H1 (cell line): ENCODE measurements at regions not wholly inside any gene's neighbourhood (a gene's known extent, or its start where the extent isn't known, plus 50 kb on each side); places are given as distances from the start of the nearest gene placed in this dataset.

Experiments used
- CTCF ChIA-PET: fragments of 300-600 bp; sonication (Branson Sonifier 250); formaldehyde crosslinking; loops from one replicate; lab custom pipeline; 2021; ENCODE audit not compliant: partially characterized antibody; lab: Charles Lee
- POLR2A ChIA-PET: fragments of 300-600 bp; sonication (Branson Sonifier 250); formaldehyde crosslinking; loops from one replicate; lab custom pipeline; 2021; ENCODE audit warnings: inconsistent platforms; ENCODE audit not compliant: partially characterized antibody; lab: Charles Lee
- DNase-seq, 2 experiments: peaks; one replicate each; pipeline versions ENCODE4 v3.0.0 to v3.0.0-alpha.2; 2010 to 2022; ENCODE audit warnings: low spot score in 2 of 2, low read depth in 1 of 2, mixed read lengths in 1 of 2
- FAIRE-seq: peaks from 2 replicates; lab custom pipeline; 2011; peaks lifted over from hg19 to GRCh38; lab: Jason Lieb, UNC
- H2AFZ ChIP-seq: 2 replicates; pipeline ENCODE4 v1.8.1; 2012; ENCODE audit warnings: low read length, inconsistent platforms
- H2AK5ac ChIP-seq: 2 replicates; pipeline ENCODE4 v1.6.1; 2013; ENCODE audit warnings: low read depth, low read length
- H2BK120ac ChIP-seq: replicated peaks from 2 replicates; pipeline ENCODE3; 2013; ENCODE audit warnings: low read depth, low read length, inconsistent platforms
- H2BK12ac ChIP-seq: 2 replicates; pipeline ENCODE4 v1.6.1; 2013; ENCODE audit warnings: low read depth, low read length
- H2BK15ac ChIP-seq: 2 replicates; pipeline ENCODE4 v1.6.1; 2013; ENCODE audit warnings: low read length
- H2BK20ac ChIP-seq: 2 replicates; pipeline ENCODE4 v1.6.1; 2013; ENCODE audit warnings: low read length
- H2BK5ac ChIP-seq: 2 replicates; pipeline ENCODE4 v1.6.1; 2013; ENCODE audit warnings: low read depth, low read length
- H3K14ac ChIP-seq: 2 replicates; pipeline ENCODE4 v1.6.1; 2013; ENCODE audit warnings: inconsistent platforms; ENCODE audit not compliant: insufficient read length
- H3K18ac ChIP-seq: 2 replicates; pipeline ENCODE4 v1.6.1; 2013; ENCODE audit warnings: low read length; ENCODE audit errors: extremely low read depth
- H3K23ac ChIP-seq: 2 replicates; pipeline ENCODE4 v1.6.1; 2013; ENCODE audit warnings: inconsistent platforms; ENCODE audit not compliant: insufficient read length
- H3K23me2 ChIP-seq: 2 replicates; pipeline ENCODE4 v1.6.1; 2013; ENCODE audit warnings: low read depth, low read length
- H3K27ac ChIP-seq: 2 replicates; pipeline ENCODE4 v1.6.1; 2011; ENCODE audit warnings: low read depth, low read length, inconsistent platforms
- H3K27me3 ChIP-seq, 4 experiments: replicated peaks in 1 of 4; 1 replicate in 1 of 4; 2 replicates in 3 of 4; pipeline versions ENCODE4 v1.6.1 to v1.8.1; 2011 to 2013; ENCODE audit warnings: low read length in 3 of 4, mild to moderate bottlenecking in 3 of 4, inconsistent platforms in 2 of 4, mixed read lengths in 2 of 4, moderate library complexity in 1 of 4; ENCODE audit not compliant: control insufficient read depth in 3 of 4, insufficient read depth in 3 of 4; ENCODE audit errors: extremely low read depth in 1 of 4
- H3K36me3 ChIP-seq, 4 experiments: 2 replicates each; pipeline versions ENCODE4 v1.6.1 to v1.8.1; 2011 to 2013; ENCODE audit warnings: mild to moderate bottlenecking in 4 of 4, low read length in 3 of 4, moderate library complexity in 2 of 4, control low read depth in 1 of 4, inconsistent platforms in 1 of 4; ENCODE audit not compliant: insufficient read depth in 4 of 4, control insufficient read depth in 2 of 4
- H3K4ac ChIP-seq: replicated peaks from 2 replicates; pipeline ENCODE3; 2013; ENCODE audit warnings: low read length, low read depth, mixed read lengths, inconsistent platforms; ENCODE audit not compliant: insufficient read length
- H3K4me1 ChIP-seq, 4 experiments: replicated peaks in 1 of 4; 1 replicate in 1 of 4; 2 replicates in 3 of 4; pipeline versions ENCODE4 v1.6.1 to v1.8.1; 2011 to 2013; ENCODE audit warnings: low read length in 3 of 4, inconsistent platforms in 2 of 4, mixed read lengths in 1 of 4; ENCODE audit not compliant: insufficient read depth in 4 of 4, control insufficient read depth in 3 of 4
- H3K4me2 ChIP-seq, 2 experiments: 2 replicates each; pipeline versions ENCODE4 v1.6.1 to v1.8.1; 2011 to 2013; ENCODE audit warnings: low read depth in 2 of 2, low read length in 2 of 2, control low read depth in 1 of 2, inconsistent platforms in 1 of 2, mild to moderate bottlenecking in 1 of 2; ENCODE audit not compliant: insufficient read depth in 1 of 2
- H3K4me3 ChIP-seq, 4 experiments: fragments of 200-600, 300-600 bp in 1 of 4; sonication (generic), shearing (Covaris generic), sonication (Bioruptor Twin) in 1 of 4; 2 replicates each; pipeline versions ENCODE4 v1.5.1 to v1.8.1; 2011 to 2016; ENCODE audit warnings: low read length in 4 of 4, low read depth in 3 of 4, control low read depth in 2 of 4, inconsistent platforms in 2 of 4, mild to moderate bottlenecking in 2 of 4, mixed read lengths in 1 of 4, moderate library complexity in 1 of 4; ENCODE audit not compliant: insufficient read depth in 2 of 4; ENCODE audit errors: extremely low read depth in 1 of 4
- H3K56ac ChIP-seq: replicated peaks from 2 replicates; pipeline ENCODE3; 2013; ENCODE audit warnings: low read depth, mild to moderate bottlenecking, mixed read lengths, low read length, inconsistent platforms; ENCODE audit not compliant: insufficient read length
- H3K79me1 ChIP-seq: 2 replicates; pipeline ENCODE4 v1.6.1; 2013; ENCODE audit warnings: low read depth, low read length, control low read depth
- H3K79me2 ChIP-seq, 2 experiments: 2 replicates each; pipeline versions ENCODE4 v1.6.1 to v1.8.1; 2012 to 2013; ENCODE audit warnings: low read length in 2 of 2, mild to moderate bottlenecking in 2 of 2, inconsistent platforms in 1 of 2; ENCODE audit not compliant: insufficient read depth in 2 of 2, control insufficient read depth in 1 of 2
- H3K9ac ChIP-seq, 4 experiments: replicated peaks in 1 of 4; 1 replicate in 1 of 4; 2 replicates in 3 of 4; pipeline versions ENCODE4 v1.6.1 to v1.8.1; 2011 to 2013; ENCODE audit warnings: low read depth in 3 of 4, low read length in 3 of 4, control low read depth in 2 of 4, mild to moderate bottlenecking in 2 of 4, moderate library complexity in 2 of 4, inconsistent platforms in 1 of 4; ENCODE audit errors: extremely low read depth in 1 of 4
- H3K9me3 ChIP-seq, 2 experiments: 2 replicates each; pipeline versions ENCODE4 v1.6.1 to v1.8.1; 2012 to 2013; ENCODE audit warnings: mild to moderate bottlenecking in 2 of 2, moderate library complexity in 2 of 2, control low read depth in 1 of 2, inconsistent platforms in 1 of 2, low read depth in 1 of 2, low read length in 1 of 2, mixed read lengths in 1 of 2; ENCODE audit not compliant: insufficient read depth in 2 of 2
- H4K20me1 ChIP-seq, 2 experiments: replicated peaks in 1 of 2; 2 replicates each; pipeline versions ENCODE3 to v1.8.1; 2011 to 2013; ENCODE audit warnings: inconsistent platforms in 2 of 2, low read length in 2 of 2, mild to moderate bottlenecking in 1 of 2; ENCODE audit not compliant: insufficient read depth in 2 of 2, control insufficient read depth in 1 of 2
- H4K5ac ChIP-seq: 2 replicates; pipeline ENCODE4 v1.6.1; 2013; ENCODE audit warnings: low read length, low read depth, mixed read lengths, inconsistent platforms; ENCODE audit not compliant: insufficient read length
- H4K8ac ChIP-seq: 2 replicates; pipeline ENCODE4 v1.8.0; 2013; ENCODE audit warnings: mild to moderate bottlenecking, moderate library complexity, low read length, inconsistent platforms; ENCODE audit not compliant: insufficient read depth; ENCODE audit errors: extremely low read depth
- H4K91ac ChIP-seq: replicated peaks from 2 replicates; pipeline ENCODE3; 2013; ENCODE audit warnings: low read length, mixed read lengths, inconsistent platforms; ENCODE audit not compliant: insufficient read length
- BCL11A ChIP-seq, 2 experiments: IDR thresholded peaks; one replicate each; pipeline ENCODE4 v1.6.1; 2011; ENCODE audit warnings: low read depth in 2 of 2, low read length in 2 of 2, mild to moderate bottlenecking in 2 of 2
- BRCA1 ChIP-seq: IDR thresholded peaks from 2 replicates; pipeline ENCODE4 v1.6.1; 2012; ENCODE audit warnings: low read depth, low read length, improper control_type of control experiment
- CBX5 ChIP-seq: fragments of 300-800, 300-1000 bp; sonication (generic); IDR thresholded peaks from 2 replicates; pipeline ENCODE4 v1.7.1; 2016; ENCODE audit warnings: antibody characterized with exemption, low read length, low read depth
- CBX8 ChIP-seq: fragments of 300-800, 300-1000 bp; sonication (generic); IDR thresholded peaks from 2 replicates; pipeline ENCODE4 v1.7.1; 2016; ENCODE audit warnings: low read depth, low read length, borderline replicate concordance
- FOSL1 ChIP-seq: IDR thresholded peaks from 2 replicates; pipeline ENCODE4 v1.6.1; 2011; ENCODE audit warnings: mild to moderate bottlenecking, low read depth, low read length, moderate library complexity; ENCODE audit not compliant: insufficient read depth
- RBBP5 ChIP-seq: IDR thresholded peaks from 2 replicates; pipeline ENCODE4 v1.7.1; 2012; ENCODE audit warnings: low read depth, mild to moderate bottlenecking, inconsistent platforms, low read length, moderate library complexity, borderline replicate concordance
- SAP30 ChIP-seq: fragments of 300-600 bp; sonication (generic); IDR thresholded peaks from 2 replicates; pipeline ENCODE4 v1.7.1; 2012; ENCODE audit warnings: low read length, moderate library complexity, mild to moderate bottlenecking, inconsistent platforms; ENCODE audit not compliant: insufficient read depth, insufficient replicate concordance
- SP1 ChIP-seq: IDR thresholded peaks from 2 replicates; pipeline ENCODE4 v1.6.1; 2011; ENCODE audit warnings: low read depth, low read length
- SP4 ChIP-seq: IDR thresholded peaks from 2 replicates; pipeline ENCODE4 v1.6.1; 2012; ENCODE audit warnings: low read length, inconsistent platforms
- SRF ChIP-seq: IDR thresholded peaks from 2 replicates; pipeline ENCODE4 v1.6.1; 2011; ENCODE audit warnings: mild to moderate bottlenecking, low read depth, low read length, moderate library complexity
- SUZ12 ChIP-seq: fragments of 200-600 bp; sonication (generic); IDR thresholded peaks from 2 replicates; pipeline ENCODE4 v1.6.1; 2012; ENCODE audit warnings: mild to moderate bottlenecking, inconsistent platforms, low read length, moderate library complexity, mixed read lengths
- TCF12 ChIP-seq: IDR thresholded peaks from 2 replicates; pipeline ENCODE4 v1.6.1; 2011; ENCODE audit warnings: low read depth, mild to moderate bottlenecking, low read length
- TEAD4 ChIP-seq: IDR thresholded peaks from 2 replicates; pipeline ENCODE4 v1.6.1; 2012; ENCODE audit warnings: low read depth, low read length, inconsistent platforms, mixed read lengths

DNA sequence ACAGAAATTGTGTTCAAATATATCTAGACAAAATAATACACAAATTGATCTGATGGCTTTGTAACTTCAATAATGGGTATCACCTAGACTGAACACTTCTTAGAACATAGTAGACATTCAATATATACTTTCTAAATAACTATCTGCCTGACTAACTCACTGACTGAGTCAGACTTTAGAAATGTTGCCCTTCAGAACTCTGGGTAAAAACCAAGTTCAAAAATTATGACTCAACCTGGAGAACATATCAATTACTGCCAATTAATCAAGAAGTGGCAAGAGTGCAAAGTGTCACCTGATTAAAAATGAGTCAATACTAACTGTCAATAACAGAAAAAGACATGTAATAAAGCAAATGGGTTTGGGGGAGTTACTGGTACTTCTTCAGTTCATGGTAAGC is 144.6 kb upstream of the TMCO5A start:
- H3K14ac ChIP-seq, result no peak overlapping the region
- no peak overlapping the region for H3K4ac ChIP-seq
- H3K4me2 ChIP-seq, result no peak overlapping the region
- DNase-seq (no peak), FAIRE-seq (no peak)
- no peaks in the 10 kb centered on the region; a peak in 1 of 4 replicates for H3K9me3 ChIP-seq
- ChIA-PET POLR2A (no interaction called here), CTCF (no interaction called here)
- H3K4me1 ChIP-seq, result no peaks in the 10 kb centered on the region
- H2AK5ac ChIP-seq, result no peak overlapping the region
- no peak overlapping the region for H3K18ac ChIP-seq
- no peak overlapping the region for H2BK120ac ChIP-seq
- H3K4me3 ChIP-seq, result no peak overlapping the region
- H3K23me2 ChIP-seq, result no peaks in the 10 kb centered on the region
- H2BK5ac ChIP-seq, result no peak overlapping the region
- H4K5ac ChIP-seq, result no peak overlapping the region
- no peak overlapping the region for H4K8ac ChIP-seq
- H3K23ac ChIP-seq, result no peak overlapping the region
- no peak overlapping the region for H3K27ac ChIP-seq
- no peak overlapping the region for H4K91ac ChIP-seq
- no peaks in the 10 kb centered on the region for H3K36me3 ChIP-seq
- H3K9ac ChIP-seq, result no peak overlapping the region
- H3K56ac ChIP-seq, result no peak overlapping the region
- no peak overlapping the region for H2BK15ac ChIP-seq
- no peak overlapping the region for H2BK12ac ChIP-seq
- H3K27me3 ChIP-seq, result no peaks in the 10 kb centered on the region
- H3K79me2 ChIP-seq, result no peaks in the 10 kb centered on the region
- no peaks in the 10 kb centered on the region for H4K20me1 ChIP-seq
- no peak overlapping the region for H2AFZ ChIP-seq
- no peak overlapping the region for H2BK20ac ChIP-seq
- no peaks in the 10 kb centered on the region for H3K79me1 ChIP-seq
- TF ChIP-seq TCF12, result no peak
- TF ChIP-seq CBX5, result no peak
- no peak for TF ChIP-seq BRCA1
- no peak for TF ChIP-seq SP1
- TF ChIP-seq SAP30, result no peak
- TF ChIP-seq CBX8, result no peak
- TF ChIP-seq TEAD4, result no peak
- no peak for TF ChIP-seq SRF
- no peak for TF ChIP-seq SP4
- TF ChIP-seq SUZ12, result no peak
- TF ChIP-seq RBBP5, result no peak
- no peak for TF ChIP-seq FOSL1
- no peak for TF ChIP-seq BCL11A (IDR thresholded peaks at IDR 0.05; ENCODE audit: low read depth in 2 of 2, low read length in 2 of 2)
